ENCODE measurements at regions not wholly inside any gene's neighbourhood (a gene's known extent, or its start where the extent isn't known, plus 50 kb on each side); places are given as distances from the start of the nearest gene placed in this dataset.

GRCh38 chr20:4585758-4586157 lies 100.5 kb upstream of the PRNP start:
- no peak overlapping the region for H3K4me3 ChIP-seq (ENCODE audit: low read depth, low read length)
- no peak for DNase-seq (ENCODE audit: low read depth)
- TF ChIP-seq CTCF (IDR thresholded peaks at IDR 0.05; ENCODE audit: insufficient read depth, low read length), result no peak

GRCh38 chr20:4585104-4585753 lies 101.0 kb upstream of the PRNP start:
- no peak overlapping the region for H3K4me3 ChIP-seq (ENCODE audit: low read depth, low read length)
- TF ChIP-seq CTCF (IDR thresholded peaks at IDR 0.05; ENCODE audit: insufficient read depth, low read length), result no peak
- no peak for DNase-seq (ENCODE audit: low read depth)

GRCh38 chr20:4584510-4584909 lies 101.7 kb upstream of the PRNP start:
- DNase-seq (ENCODE audit: low read depth), result no peak
- H3K4me3 ChIP-seq (ENCODE audit: low read depth, low read length), result no peak overlapping the region
- TF ChIP-seq CTCF (IDR thresholded peaks at IDR 0.05; ENCODE audit: insufficient read depth, low read length), result no peak

GRCh38 chr20:4581838-4582237 lies 104.4 kb upstream of the PRNP start:
- DNase-seq (ENCODE audit: low read depth), result no peak
- H3K4me3 ChIP-seq (ENCODE audit: low read depth, low read length), result no peak overlapping the region
- no peak for TF ChIP-seq CTCF (IDR thresholded peaks at IDR 0.05; ENCODE audit: insufficient read depth, low read length)

- DNase-seq (ENCODE audit: low read depth), result no peak
- TF ChIP-seq CTCF (IDR thresholded peaks at IDR 0.05; ENCODE audit: insufficient read depth, low read length), result no peak
- H3K4me3 ChIP-seq (ENCODE audit: low read depth, low read length), result no peak overlapping the region
Observed at GRCh38 chr20:4578375-4578774, 107.9 kb upstream of the PRNP start.

- no peak for DNase-seq (ENCODE audit: low read depth)
- H3K4me3 ChIP-seq (ENCODE audit: low read depth, low read length), result no peak overlapping the region
- no peak for TF ChIP-seq CTCF (IDR thresholded peaks at IDR 0.05; ENCODE audit: insufficient read depth, low read length)
Observed at GRCh38 chr20:4574356-4574690, 111.9 kb upstream of the PRNP start.

Data from fibroblast of the aortic adventitia (primary cell).